ENCODE measurements at regions not wholly inside any gene's neighbourhood (a gene's known extent, or its start where the extent isn't known, plus 50 kb on each side); places are given as distances from the start of the nearest gene placed in this dataset.

DNA sequence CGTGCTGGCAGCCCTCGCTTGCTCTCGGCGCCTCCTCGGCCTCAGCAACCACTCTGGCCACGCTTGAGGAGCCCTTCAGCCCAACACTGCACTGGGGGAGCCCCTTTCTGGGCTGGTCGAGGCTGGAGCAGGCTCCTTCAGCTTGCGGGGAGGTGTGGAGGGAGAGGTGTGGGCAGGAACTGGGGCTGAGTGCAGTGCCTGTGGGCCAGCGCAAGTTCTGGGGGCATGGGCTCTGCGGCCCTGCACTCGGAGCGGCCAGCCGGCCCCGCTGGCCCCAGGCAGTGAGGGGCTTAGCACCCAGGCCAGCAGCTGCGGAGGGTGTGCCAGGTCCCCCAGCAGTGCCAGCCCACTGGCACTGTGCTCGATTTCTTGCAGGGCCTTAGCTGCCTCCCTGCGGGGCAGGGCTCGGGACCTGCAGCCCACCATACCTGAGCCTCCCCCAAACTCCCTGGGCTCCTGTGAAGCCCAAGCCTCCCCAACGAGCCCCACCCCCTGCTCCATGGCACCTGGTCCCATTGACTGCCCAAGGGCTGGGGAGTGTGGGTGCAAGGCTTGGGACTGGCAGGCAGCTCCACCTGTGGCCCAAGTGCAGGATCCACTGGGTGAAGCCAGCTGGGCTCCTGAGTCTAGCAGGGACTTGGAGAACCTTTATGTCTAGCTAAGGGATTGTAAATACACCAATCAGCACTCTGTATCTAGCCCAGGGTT is 556.8 kb downstream of the GABRG1 start:
- no peak for TF ChIP-seq CTCF (IDR thresholded peaks at IDR 0.05)
- no peak for DNase-seq
- Mint-ChIP-seq H3K27me3 (ENCODE audit: insufficient read depth) (0 out of 2 replicates have a peak, but pooled peaks cover 3% of the 10 kb centered on the region), H3K9me3 (peaks cover 21% of the 10 kb centered on the region), H3K27ac (no peak overlapping the region), H3K36me3 (ENCODE audit: low read depth) (no peaks in the 10 kb centered on the region), H3K4me1 (ENCODE audit: low read depth) (no peaks in the 10 kb centered on the region), H3K4me3 (no peak overlapping the region)

GRCh38 chr4:45554423-45554822 is 569.4 kb downstream of the GABRG1 start:
- DNase-seq = no peak
- H3K9me3 Mint-ChIP-seq = peaks cover 40% of the 10 kb centered on the region
- no peak overlapping the region for H3K4me3 Mint-ChIP-seq
- no peak overlapping the region for H3K27ac Mint-ChIP-seq
- no peaks in the 10 kb centered on the region for H3K4me1 Mint-ChIP-seq (ENCODE audit: low read depth)
- no peak for TF ChIP-seq CTCF (IDR thresholded peaks at IDR 0.05)
- no peaks in the 10 kb centered on the region for H3K27me3 Mint-ChIP-seq (ENCODE audit: insufficient read depth)
- no peaks in the 10 kb centered on the region for H3K36me3 Mint-ChIP-seq (ENCODE audit: low read depth)

DNA sequence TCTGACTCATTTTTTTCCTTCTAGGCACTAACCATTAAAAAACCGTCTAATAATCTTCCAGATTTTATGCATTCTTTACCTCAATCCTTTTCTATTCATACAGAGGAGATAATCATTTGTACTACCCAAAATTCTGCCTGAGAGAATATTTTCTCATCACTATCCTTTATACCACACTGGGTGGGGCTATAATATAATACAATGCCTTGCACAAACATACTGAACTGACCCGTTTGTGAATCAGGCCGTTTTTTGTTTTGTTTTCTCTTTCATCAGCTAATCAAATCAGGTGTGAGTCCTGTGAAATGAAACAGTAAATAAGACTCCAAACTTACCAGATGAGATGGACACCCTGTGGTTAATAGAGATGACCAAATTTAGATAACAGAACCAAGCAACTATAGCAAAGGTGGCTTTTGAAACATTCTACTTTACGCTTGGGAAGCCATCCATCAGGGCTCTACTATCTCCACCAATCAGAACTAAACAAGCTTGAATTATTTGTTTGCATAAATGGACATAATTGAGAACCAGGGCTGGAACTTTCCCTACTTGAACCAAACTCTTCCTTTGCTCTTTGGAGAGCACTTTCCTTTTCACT is 573.0 kb downstream of the GABRG1 start:
- no peak overlapping the region for H3K27ac Mint-ChIP-seq
- no peaks in the 10 kb centered on the region for H3K4me1 Mint-ChIP-seq (ENCODE audit: low read depth)
- no peaks in the 10 kb centered on the region for H3K36me3 Mint-ChIP-seq (ENCODE audit: low read depth)
- H3K4me3 Mint-ChIP-seq = no peak overlapping the region
- peaks cover 37% of the 10 kb centered on the region for H3K9me3 Mint-ChIP-seq
- H3K27me3 Mint-ChIP-seq (ENCODE audit: insufficient read depth) = no peaks in the 10 kb centered on the region
- no peak for DNase-seq
- TF ChIP-seq CTCF (IDR thresholded peaks at IDR 0.05) = no peak

DNA sequence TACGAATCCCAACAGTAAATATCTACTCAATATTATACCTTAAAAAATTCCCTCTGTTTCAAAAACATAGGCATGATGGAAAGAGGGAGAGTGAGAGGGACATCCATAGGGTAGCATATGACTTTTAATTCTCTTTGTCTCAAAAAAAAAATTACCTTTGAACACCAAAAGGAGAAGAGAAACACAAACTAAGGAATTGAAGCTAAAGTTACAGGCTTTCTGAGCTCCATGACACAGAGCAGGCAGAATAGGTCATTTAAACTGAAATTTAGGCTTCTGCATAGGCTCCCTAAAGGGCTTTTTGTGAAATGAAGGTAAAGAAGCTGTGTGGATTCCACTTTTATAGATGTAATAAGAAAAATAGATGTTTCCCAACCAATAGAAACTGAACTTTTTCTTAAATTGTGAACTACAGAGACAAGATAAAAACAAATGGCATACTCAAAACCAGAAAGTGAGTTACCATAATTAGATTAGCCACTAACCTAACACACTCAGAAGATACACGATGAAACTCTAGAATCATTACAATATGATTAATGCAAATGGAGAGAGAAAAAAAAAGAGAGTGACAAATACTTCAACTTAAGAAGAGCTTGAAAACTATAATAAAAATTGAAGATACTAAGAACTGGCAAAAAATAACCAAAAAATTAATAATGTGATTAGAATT is 584.6 kb downstream of the GABRG1 start:
- Mint-ChIP-seq H3K4me1 (ENCODE audit: low read depth) (no peaks in the 10 kb centered on the region), H3K27ac (no peak overlapping the region), H3K36me3 (ENCODE audit: low read depth) (no peaks in the 10 kb centered on the region), H3K4me3 (no peak overlapping the region), H3K9me3 (peaks cover 50% of the 10 kb centered on the region), H3K27me3 (ENCODE audit: insufficient read depth) (no peaks in the 10 kb centered on the region)
- TF ChIP-seq CTCF (IDR thresholded peaks at IDR 0.05) = no peak
- DNase-seq = no peak

GRCh38 chr4:45530498-45530897 is 593.4 kb downstream of the GABRG1 start:
- TF ChIP-seq CTCF (IDR thresholded peaks at IDR 0.05) = no peak
- Mint-ChIP-seq H3K36me3 (ENCODE audit: low read depth) (no peaks in the 10 kb centered on the region), H3K4me1 (ENCODE audit: low read depth) (no peaks in the 10 kb centered on the region), H3K27me3 (ENCODE audit: insufficient read depth) (no peaks in the 10 kb centered on the region), H3K9me3 (peaks cover 43% of the 10 kb centered on the region), H3K27ac (no peak overlapping the region), H3K4me3 (no peak overlapping the region)
- DNase-seq = no peak

Data from HFFc6 (cell line).